Endothelial cell of umbilical vein (primary cell): ENCODE measurements at regions not wholly inside any gene's neighbourhood (a gene's known extent, or its start where the extent isn't known, plus 50 kb on each side); places are given as distances from the start of the nearest gene placed in this dataset.

Experiments used
- EZH2 ChIP-seq: IDR thresholded peaks from 2 replicates; pipeline ENCODE4 v1.6.1; 2012; ENCODE audit warnings: borderline replicate concordance, low read depth, mild to moderate bottlenecking, moderate library complexity, low read length, inconsistent platforms; ENCODE audit not compliant: severe bottlenecking
- FOS ChIP-seq: IDR thresholded peaks from 2 replicates; pipeline ENCODE4 v1.6.1; 2011; ENCODE audit warnings: mild to moderate bottlenecking, low read length, moderate library complexity, borderline replicate concordance; ENCODE audit not compliant: insufficient read depth
- POLR2A ChIP-seq: IDR thresholded peaks from 2 replicates; pipeline ENCODE4 v1.6.1; 2012; ENCODE audit warnings: low read depth, mild to moderate bottlenecking, control low read depth, low read length
- POLR2AphosphoS5 ChIP-seq: IDR thresholded peaks from 2 replicates; pipeline ENCODE4 v1.6.1; 2012; ENCODE audit warnings: low read depth, mild to moderate bottlenecking, control low read depth, low read length, moderate library complexity; ENCODE audit not compliant: insufficient read depth
- TF ChIP-seq, protein P1 (sequence below), 2 donors: IDR thresholded peaks; 1 replicate in 1 of 2; 2 replicates in 1 of 2; pipeline ENCODE4 v1.5.1; 2011; ENCODE audit warnings: low read length in 2 of 2, mild to moderate bottlenecking in 2 of 2, moderate library complexity in 2 of 2, control low read depth in 1 of 2, inconsistent platforms in 1 of 2, low read depth in 1 of 2; ENCODE audit not compliant: insufficient read depth in 1 of 2; ENCODE audit errors: extremely low read depth in 1 of 2
- TF ChIP-seq, protein P2 (sequence below): IDR thresholded peaks from 2 replicates; pipeline ENCODE4 v1.6.1; 2011; ENCODE audit not compliant: insufficient read depth, insufficient read length

DNA sequence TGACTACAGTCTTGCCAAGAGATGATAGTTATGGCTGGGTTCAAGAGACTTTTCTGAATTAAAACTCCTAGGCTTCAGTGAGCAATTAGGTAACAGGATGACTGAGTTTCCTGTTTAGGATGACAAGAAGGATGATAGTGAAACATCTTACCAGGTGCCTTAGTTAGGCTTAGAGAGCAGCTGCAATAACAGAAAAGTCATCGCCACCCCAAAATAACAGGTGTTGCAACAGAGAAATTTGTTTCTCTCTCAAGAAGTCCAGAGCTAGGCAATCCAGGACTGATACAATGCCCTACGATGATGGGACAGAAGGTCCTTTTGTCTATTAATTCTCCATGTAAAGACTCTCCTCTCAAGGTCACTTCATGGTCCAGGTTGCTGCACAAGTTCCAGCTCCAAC lies 361.8 kb downstream of the CAAP1 start:
- TF ChIP-seq, protein P1, sequence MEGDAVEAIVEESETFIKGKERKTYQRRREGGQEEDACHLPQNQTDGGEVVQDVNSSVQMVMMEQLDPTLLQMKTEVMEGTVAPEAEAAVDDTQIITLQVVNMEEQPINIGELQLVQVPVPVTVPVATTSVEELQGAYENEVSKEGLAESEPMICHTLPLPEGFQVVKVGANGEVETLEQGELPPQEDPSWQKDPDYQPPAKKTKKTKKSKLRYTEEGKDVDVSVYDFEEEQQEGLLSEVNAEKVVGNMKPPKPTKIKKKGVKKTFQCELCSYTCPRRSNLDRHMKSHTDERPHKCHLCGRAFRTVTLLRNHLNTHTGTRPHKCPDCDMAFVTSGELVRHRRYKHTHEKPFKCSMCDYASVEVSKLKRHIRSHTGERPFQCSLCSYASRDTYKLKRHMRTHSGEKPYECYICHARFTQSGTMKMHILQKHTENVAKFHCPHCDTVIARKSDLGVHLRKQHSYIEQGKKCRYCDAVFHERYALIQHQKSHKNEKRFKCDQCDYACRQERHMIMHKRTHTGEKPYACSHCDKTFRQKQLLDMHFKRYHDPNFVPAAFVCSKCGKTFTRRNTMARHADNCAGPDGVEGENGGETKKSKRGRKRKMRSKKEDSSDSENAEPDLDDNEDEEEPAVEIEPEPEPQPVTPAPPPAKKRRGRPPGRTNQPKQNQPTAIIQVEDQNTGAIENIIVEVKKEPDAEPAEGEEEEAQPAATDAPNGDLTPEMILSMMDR (IDR thresholded peaks at IDR 0.05; ENCODE audit: extremely low read depth in 1 of 2, insufficient read depth in 1 of 2, low read depth in 1 of 2, low read length in 2 of 2): no peak
- TF ChIP-seq EZH2: no peak
- TF ChIP-seq POLR2A: no peak
- TF ChIP-seq, protein P2, sequence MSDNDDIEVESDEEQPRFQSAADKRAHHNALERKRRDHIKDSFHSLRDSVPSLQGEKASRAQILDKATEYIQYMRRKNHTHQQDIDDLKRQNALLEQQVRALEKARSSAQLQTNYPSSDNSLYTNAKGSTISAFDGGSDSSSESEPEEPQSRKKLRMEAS: no peak
- no peak for TF ChIP-seq POLR2AphosphoS5
- no peak for TF ChIP-seq FOS
